ENCODE measurements at regions not wholly inside any gene's neighbourhood (a gene's known extent, or its start where the extent isn't known, plus 50 kb on each side); places are given as distances from the start of the nearest gene placed in this dataset.

DNA sequence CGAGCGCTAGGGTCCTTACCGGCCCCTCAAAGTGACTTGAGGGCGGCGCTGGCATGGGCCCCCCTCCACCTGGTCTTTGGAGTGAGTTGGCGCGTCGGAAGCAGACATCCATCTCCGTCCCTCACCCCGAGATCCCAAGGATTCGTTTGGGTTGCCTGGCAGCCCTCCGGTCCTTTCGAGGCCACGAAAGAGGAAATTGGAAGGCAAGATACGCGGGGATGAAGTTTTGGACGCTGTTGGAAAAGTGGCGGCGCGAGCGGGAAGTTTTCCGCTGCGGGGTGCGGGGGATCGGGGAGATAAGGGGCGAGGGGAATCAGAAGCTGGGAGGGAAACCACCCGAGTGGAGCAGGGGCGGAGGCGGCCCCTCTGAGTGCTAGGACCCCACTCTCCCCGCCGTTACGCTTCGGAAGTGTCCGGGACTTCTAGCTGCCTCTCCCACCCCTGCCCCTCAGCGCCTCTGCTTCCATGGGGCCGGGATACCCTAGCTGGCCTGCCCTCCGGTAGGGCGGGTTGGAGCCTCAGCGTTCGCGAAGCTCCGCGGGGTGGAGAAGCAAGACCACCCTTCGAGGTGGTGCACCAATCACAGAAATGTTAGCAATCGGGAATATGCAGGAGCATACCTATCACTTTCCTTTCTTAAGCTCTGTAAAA, 57.8 kb downstream of the FRMPD3 start:
- TF ChIP-seq EZH2 (IDR thresholded peaks at IDR 0.05; ENCODE audit: low read depth, unreplicated experiment) (peak; percentile 36), POLR2AphosphoS5 (IDR thresholded peaks at IDR 0.05; ENCODE audit: low read depth) (no peak), JUNB (IDR thresholded peaks at IDR 0.05; ENCODE audit: unreplicated experiment) (no peak), EZH2phosphoT487 (IDR thresholded peaks at IDR 0.05; ENCODE audit: unreplicated experiment) (no peak), CREB1 (CRISPR knock-in tag; IDR thresholded peaks at IDR 0.05; ENCODE audit: low read depth) (no peak), NANOG (IDR thresholded peaks at IDR 0.05; ENCODE audit: borderline replicate concordance) (no peak), STAT1 (IDR thresholded peaks at IDR 0.05; ENCODE audit: unreplicated experiment) (no peak)
- TF ChIP-seq, protein P1, sequence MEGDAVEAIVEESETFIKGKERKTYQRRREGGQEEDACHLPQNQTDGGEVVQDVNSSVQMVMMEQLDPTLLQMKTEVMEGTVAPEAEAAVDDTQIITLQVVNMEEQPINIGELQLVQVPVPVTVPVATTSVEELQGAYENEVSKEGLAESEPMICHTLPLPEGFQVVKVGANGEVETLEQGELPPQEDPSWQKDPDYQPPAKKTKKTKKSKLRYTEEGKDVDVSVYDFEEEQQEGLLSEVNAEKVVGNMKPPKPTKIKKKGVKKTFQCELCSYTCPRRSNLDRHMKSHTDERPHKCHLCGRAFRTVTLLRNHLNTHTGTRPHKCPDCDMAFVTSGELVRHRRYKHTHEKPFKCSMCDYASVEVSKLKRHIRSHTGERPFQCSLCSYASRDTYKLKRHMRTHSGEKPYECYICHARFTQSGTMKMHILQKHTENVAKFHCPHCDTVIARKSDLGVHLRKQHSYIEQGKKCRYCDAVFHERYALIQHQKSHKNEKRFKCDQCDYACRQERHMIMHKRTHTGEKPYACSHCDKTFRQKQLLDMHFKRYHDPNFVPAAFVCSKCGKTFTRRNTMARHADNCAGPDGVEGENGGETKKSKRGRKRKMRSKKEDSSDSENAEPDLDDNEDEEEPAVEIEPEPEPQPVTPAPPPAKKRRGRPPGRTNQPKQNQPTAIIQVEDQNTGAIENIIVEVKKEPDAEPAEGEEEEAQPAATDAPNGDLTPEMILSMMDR (conservative IDR thresholded peaks at IDR 0.05; ENCODE audit: low read depth in 2 of 2) = no peak
- TF ChIP-seq, protein P2, sequence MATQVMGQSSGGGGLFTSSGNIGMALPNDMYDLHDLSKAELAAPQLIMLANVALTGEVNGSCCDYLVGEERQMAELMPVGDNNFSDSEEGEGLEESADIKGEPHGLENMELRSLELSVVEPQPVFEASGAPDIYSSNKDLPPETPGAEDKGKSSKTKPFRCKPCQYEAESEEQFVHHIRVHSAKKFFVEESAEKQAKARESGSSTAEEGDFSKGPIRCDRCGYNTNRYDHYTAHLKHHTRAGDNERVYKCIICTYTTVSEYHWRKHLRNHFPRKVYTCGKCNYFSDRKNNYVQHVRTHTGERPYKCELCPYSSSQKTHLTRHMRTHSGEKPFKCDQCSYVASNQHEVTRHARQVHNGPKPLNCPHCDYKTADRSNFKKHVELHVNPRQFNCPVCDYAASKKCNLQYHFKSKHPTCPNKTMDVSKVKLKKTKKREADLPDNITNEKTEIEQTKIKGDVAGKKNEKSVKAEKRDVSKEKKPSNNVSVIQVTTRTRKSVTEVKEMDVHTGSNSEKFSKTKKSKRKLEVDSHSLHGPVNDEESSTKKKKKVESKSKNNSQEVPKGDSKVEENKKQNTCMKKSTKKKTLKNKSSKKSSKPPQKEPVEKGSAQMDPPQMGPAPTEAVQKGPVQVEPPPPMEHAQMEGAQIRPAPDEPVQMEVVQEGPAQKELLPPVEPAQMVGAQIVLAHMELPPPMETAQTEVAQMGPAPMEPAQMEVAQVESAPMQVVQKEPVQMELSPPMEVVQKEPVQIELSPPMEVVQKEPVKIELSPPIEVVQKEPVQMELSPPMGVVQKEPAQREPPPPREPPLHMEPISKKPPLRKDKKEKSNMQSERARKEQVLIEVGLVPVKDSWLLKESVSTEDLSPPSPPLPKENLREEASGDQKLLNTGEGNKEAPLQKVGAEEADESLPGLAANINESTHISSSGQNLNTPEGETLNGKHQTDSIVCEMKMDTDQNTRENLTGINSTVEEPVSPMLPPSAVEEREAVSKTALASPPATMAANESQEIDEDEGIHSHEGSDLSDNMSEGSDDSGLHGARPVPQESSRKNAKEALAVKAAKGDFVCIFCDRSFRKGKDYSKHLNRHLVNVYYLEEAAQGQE (IDR thresholded peaks at IDR 0.05; ENCODE audit: unreplicated experiment) = no peak
